ENCODE measurements at regions not wholly inside any gene's neighbourhood (a gene's known extent, or its start where the extent isn't known, plus 50 kb on each side); places are given as distances from the start of the nearest gene placed in this dataset.

GRCh38 chr3:11089931-11090330 lies 64.4 kb upstream of the HRH1 start:
- no peak for DNase-seq

DNA sequence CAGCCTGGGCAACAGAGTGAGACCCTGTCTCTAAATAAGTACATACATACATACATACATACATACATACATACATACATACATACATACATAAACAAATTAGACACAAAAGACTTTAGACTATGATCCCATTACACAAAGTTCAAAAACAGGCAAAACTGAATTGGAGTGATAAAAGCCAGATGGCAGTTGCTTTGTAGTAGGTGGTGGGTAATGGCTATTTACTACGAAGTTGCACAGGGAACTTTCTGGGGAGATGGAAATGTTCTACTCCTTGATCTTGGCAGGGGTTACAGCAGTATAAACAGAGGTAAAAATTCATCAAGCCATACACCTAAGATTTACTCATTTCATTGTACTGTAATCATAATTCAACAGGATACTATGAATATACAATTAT lies 63.7 kb upstream of the HRH1 start:
- no peak for DNase-seq

DNA sequence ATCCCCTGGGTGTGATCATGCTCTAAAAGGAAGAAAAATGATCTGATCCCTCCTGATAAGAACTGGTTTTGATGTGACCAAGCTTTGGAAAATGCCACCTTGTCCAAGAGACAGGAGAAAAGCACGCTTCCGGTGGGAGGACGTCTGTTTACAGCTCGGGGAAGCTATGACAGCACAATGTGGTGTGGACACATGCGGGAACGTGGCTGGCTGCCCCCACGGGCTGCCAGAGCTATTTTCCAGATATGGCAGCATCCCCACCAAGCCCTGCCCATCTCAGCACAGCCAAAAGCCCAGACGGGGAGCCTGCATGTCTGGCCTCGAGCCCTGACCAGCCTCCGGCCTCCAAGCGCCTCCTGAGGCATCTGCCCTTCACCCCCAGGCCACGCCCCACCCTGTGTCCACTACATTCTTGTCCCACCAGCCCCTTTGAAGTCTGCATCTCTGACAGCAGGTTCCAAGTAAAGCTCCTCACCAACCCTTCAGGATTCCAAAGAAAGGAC lies 63.2 kb upstream of the HRH1 start:
- DNase-seq: no peak

DNA sequence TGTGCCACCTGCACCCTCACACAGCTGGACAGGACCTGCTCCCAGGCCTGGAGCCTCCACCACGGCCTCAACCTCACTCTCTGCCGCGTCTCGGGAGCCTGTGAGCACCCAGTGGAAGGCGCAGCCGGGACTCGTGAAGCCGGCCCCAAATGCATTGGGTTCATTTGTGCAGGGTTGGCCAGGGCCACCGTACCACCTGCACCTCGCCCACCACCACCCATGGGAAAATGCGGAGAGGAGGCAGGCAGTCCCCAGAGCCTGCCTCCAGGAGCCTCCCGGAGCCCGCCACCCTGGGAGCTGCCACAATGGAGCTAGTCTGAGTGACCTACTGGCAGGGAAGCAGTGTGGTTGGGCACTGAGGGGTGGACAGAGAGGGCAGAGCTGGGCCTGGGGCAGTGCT lies 62.5 kb upstream of the HRH1 start:
- no peak for DNase-seq

DNA sequence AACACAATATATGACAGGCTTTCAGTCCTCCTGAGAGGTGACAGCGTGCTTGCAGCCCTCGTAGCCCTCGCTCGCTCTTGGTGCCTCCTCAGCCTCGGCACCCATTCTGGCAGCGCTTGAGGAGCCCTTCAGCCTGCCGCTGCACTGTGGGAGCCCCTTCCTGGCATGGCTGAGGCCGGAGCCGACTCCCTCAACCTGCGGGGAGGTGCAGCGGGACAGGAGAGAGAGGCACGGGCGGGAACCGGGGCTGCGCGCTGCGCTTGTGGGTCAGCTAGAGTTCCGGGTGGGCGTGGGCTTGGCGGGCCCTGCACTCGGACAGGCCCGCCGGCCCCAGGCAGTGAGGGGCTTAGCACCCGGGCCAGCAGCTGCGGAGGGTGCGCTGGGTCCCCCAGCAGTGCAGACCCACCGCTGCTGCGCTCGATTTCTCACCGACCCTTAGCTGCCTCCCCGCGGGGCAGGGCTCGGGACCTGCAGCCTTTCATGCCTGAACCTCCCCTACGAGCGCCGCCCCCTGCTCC lies 60.4 kb upstream of the HRH1 start:
- DNase-seq: no peak

DNA sequence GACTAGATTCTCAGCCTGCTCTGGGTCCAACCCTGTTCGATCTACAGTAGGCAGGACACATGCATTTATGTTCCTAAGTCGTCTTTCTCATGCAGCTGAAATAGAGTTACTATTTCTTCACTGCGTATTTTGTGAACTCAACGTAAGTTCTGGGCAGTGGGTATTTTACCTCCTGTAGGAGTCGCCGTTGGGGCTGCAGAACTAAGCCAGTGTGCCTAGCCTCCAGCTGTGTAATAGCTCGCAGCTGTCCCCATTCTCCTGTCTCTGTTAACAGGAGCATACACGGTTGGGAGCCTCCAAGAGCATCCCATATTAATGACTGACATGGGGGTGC lies 58.4 kb upstream of the HRH1 start:
- no peak for DNase-seq

GRCh38 chr3:11096266-11097139 lies 57.8 kb upstream of the HRH1 start:
- peak; percentile 34 for DNase-seq

- DNase-seq: no peak
Measured at GRCh38 chr3:11099306-11099705, 55.0 kb upstream of the HRH1 start.

All from activated CD4-positive, alpha-beta T cell treated with anti-CD3 and anti-CD28 coated beads for 1 hour (primary cell).